ENCODE measurements at regions not wholly inside any gene's neighbourhood (a gene's known extent, or its start where the extent isn't known, plus 50 kb on each side); places are given as distances from the start of the nearest gene placed in this dataset.

DNA sequence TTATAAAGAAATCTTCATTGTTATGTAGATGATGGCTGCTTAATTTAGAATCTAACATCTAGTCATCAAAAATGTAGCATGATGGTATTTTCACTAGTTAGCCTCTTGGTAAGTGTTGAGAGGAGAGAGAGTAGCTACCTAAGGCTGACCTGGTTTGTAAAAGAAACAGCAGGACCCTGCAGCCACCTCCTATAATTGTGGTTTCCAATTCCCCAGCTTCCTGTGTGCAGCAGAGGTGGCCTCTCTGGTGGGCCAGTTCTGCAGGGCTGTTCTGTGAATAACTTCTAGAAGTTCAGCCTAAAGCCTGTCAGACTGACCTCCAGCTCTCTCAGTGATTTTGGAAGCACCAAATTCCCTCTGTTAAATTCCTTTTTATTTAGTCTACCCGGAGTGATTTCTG, 246.4 kb upstream of the LRRC7 start:
- Histone ChIP-seq H3K27ac (no peak overlapping the region), H3K4me3 (no peak overlapping the region), H3K9me3 (no peaks in the 10 kb centered on the region), H3K4me1 (no peaks in the 10 kb centered on the region), H3K36me3 (no peaks in the 10 kb centered on the region), H3K27me3 (no peaks in the 10 kb centered on the region)
- ATAC-seq, result no peak
- TF ChIP-seq POLR2A (IDR thresholded peaks at IDR 0.05) (no peak), POLR2AphosphoS5 (IDR thresholded peaks at IDR 0.05) (no peak), EP300 (IDR thresholded peaks at IDR 0.05) (no peak)
- TF ChIP-seq, protein P1, sequence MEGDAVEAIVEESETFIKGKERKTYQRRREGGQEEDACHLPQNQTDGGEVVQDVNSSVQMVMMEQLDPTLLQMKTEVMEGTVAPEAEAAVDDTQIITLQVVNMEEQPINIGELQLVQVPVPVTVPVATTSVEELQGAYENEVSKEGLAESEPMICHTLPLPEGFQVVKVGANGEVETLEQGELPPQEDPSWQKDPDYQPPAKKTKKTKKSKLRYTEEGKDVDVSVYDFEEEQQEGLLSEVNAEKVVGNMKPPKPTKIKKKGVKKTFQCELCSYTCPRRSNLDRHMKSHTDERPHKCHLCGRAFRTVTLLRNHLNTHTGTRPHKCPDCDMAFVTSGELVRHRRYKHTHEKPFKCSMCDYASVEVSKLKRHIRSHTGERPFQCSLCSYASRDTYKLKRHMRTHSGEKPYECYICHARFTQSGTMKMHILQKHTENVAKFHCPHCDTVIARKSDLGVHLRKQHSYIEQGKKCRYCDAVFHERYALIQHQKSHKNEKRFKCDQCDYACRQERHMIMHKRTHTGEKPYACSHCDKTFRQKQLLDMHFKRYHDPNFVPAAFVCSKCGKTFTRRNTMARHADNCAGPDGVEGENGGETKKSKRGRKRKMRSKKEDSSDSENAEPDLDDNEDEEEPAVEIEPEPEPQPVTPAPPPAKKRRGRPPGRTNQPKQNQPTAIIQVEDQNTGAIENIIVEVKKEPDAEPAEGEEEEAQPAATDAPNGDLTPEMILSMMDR (IDR thresholded peaks at IDR 0.05), result no peak
- WGBS, 2 donors (ENCODE audit: low coverage in 1 of 2), result 78% methylated on average over 1 of the region's 1 CpG; no CpG with 5 or more reads in 1 of the 2 donors

DNA sequence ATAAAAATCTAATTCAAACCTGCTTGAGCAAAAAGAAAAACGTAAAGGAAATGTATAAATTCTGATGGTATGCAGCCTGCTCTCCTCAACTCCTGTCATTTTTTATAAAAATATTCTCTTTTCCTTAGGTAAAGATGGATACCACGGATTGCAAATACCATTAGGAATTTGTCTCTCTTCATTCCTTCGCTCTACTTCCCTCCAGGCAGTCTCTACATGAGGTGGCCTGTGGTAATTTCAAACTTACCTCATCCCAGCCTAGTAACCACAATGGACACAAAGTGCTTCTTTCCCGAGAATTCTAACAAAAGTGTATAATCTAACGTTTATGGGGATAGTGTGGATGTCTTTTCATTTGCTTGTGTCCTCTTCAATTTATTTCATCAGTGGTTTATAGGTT, 239.5 kb upstream of the LRRC7 start:
- WGBS, 2 donors (ENCODE audit: low coverage in 1 of 2), result 85 to 89% methylated on average over 3 to 5 of the region's 5 CpGs

DNA sequence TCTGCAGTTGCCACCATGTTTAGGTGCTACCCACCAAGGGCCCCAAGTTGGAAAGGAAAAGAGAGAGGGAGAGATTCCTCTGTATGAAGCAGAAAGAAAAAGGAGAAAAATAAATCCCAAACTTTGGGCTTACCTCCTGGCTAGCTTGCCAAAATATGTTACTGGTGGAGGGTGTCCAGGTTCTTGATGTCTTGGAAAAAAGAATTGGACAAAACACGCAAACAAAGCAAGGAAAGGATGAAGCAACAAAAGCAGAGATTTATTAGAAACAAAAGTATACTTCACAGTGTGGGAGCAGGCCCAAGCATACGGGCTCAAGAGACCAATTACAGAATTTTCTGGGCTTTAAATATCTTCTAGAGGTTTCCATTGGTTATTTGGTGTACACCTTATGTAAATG, 204.5 kb upstream of the LRRC7 start:
- no peak for ATAC-seq
- 82 to 100% methylated on average over 1 to 2 of the region's 2 CpGs for WGBS, 2 donors (ENCODE audit: low coverage in 1 of 2)
- TF ChIP-seq, protein P1 (IDR thresholded peaks at IDR 0.05), result no peak
- TF ChIP-seq POLR2A (IDR thresholded peaks at IDR 0.05) (no peak), POLR2AphosphoS5 (IDR thresholded peaks at IDR 0.05) (no peak), EP300 (IDR thresholded peaks at IDR 0.05) (no peak)
- no peak overlapping the region for H3K27ac ChIP-seq
- H3K4me3 ChIP-seq, result no peak overlapping the region
- H3K36me3 ChIP-seq, result no peaks in the 10 kb centered on the region
- no peaks in the 10 kb centered on the region for H3K27me3 ChIP-seq
- no peaks in the 10 kb centered on the region for H3K9me3 ChIP-seq
- no peaks in the 10 kb centered on the region for H3K4me1 ChIP-seq

More for the DNA sequence above, 239.5 kb upstream of the LRRC7 start:
- Histone ChIP-seq H3K36me3 (no peaks in the 10 kb centered on the region), H3K4me1 (no peaks in the 10 kb centered on the region), H3K4me3 (no peak overlapping the region), H3K27me3 (no peaks in the 10 kb centered on the region), H3K27ac (no peak overlapping the region), H3K9me3 (peaks cover 0 to 18% (median 0%) of the 10 kb centered on the region in 3 donors)
- no peak for ATAC-seq
- TF ChIP-seq EP300 (IDR thresholded peaks at IDR 0.05) (no peak), POLR2AphosphoS5 (IDR thresholded peaks at IDR 0.05) (no peak), POLR2A (IDR thresholded peaks at IDR 0.05) (no peak)
- TF ChIP-seq, protein P1 (IDR thresholded peaks at IDR 0.05), result no peak

DNA sequence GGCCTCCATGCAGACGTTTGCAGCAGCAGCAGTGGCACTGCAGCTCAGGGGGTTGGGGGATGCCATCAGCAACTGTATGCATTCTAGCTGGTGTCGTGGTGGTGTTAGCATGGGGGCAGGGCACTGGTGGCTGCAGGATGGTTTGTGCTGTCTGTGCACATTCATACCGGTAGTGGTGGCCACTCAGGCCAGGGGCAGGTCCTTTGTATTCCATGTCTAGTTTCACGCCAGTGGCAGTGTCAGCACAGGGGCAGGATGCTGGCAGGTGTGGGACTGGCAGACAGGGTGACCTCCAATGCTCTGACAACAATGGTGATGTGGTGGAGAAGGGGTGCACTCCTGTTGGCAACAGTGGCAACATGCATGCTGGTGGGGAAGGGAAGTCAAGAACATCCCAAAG, 194.2 kb upstream of the LRRC7 start:
- no peak for ATAC-seq
- Histone ChIP-seq H3K4me1 (no peaks in the 10 kb centered on the region), H3K9me3 (peaks cover 0 to 3% (median 0%) of the 10 kb centered on the region in 3 donors), H3K27me3 (no peaks in the 10 kb centered on the region), H3K27ac (no peak overlapping the region), H3K36me3 (no peaks in the 10 kb centered on the region), H3K4me3 (no peak overlapping the region)
- TF ChIP-seq POLR2A (IDR thresholded peaks at IDR 0.05), result no peak
- TF ChIP-seq EP300 (IDR thresholded peaks at IDR 0.05), result no peak
- TF ChIP-seq, protein P1 (IDR thresholded peaks at IDR 0.05), result no peak
- no peak for TF ChIP-seq POLR2AphosphoS5 (IDR thresholded peaks at IDR 0.05)
- WGBS, 2 donors (ENCODE audit: low coverage in 1 of 2), result no CpG with 5 or more reads among the region's 4 CpGs

DNA sequence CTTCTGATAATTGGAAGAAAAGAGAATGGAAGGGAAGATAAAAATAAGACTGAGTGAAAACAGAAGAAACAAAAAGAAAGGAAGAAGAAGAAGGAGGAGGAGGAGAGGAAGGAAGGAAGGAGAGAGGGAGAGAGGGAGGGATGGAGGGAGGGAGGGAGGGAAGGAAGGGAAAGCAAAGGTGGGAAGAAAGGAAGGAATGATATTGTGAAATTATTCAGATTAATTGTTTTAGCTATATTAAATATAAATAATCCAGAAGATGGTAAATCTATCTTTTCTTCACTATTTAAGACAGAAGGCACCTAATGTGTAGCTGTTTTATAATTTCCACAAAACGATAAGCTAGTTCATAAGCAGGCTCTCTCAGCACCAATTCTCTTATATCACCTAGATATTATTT, 191.3 kb upstream of the LRRC7 start:
- TF ChIP-seq EP300 (IDR thresholded peaks at IDR 0.05) (no peak), POLR2A (IDR thresholded peaks at IDR 0.05) (no peak), POLR2AphosphoS5 (IDR thresholded peaks at IDR 0.05) (no peak)
- TF ChIP-seq, protein P1 (IDR thresholded peaks at IDR 0.05), result no peak
- H3K27me3 ChIP-seq, result no peaks in the 10 kb centered on the region
- H3K9me3 ChIP-seq, result peaks cover 0 to 3% (median 0%) of the 10 kb centered on the region in 3 donors
- 83 to 100% methylated on average over 1 of the region's 1 CpG for WGBS, 2 donors (ENCODE audit: low coverage in 1 of 2)
- no peak overlapping the region for H3K4me3 ChIP-seq
- ATAC-seq, result no peak
- H3K36me3 ChIP-seq, result no peaks in the 10 kb centered on the region
- no peaks in the 10 kb centered on the region for H3K4me1 ChIP-seq
- no peak overlapping the region for H3K27ac ChIP-seq

Measured in gastroesophageal sphincter (tissue), 4 donors.